ENCODE measurements at regions not wholly inside any gene's neighbourhood (a gene's known extent, or its start where the extent isn't known, plus 50 kb on each side); places are given as distances from the start of the nearest gene placed in this dataset.

- TF ChIP-seq CTCF (IDR thresholded peaks at IDR 0.05) (no peak), EZH2 (IDR thresholded peaks at IDR 0.05; ENCODE audit: borderline replicate concordance, insufficient read depth, low read depth, low read length, poor library complexity, severe bottlenecking) (no peak)
These were observed 302.7 kb upstream of the ASIC2 start for GRCh38 chr17:33595828-33596227.
